ENCODE measurements at regions not wholly inside any gene's neighbourhood (a gene's known extent, or its start where the extent isn't known, plus 50 kb on each side); places are given as distances from the start of the nearest gene placed in this dataset.

GRCh38 chr4:62898115-62898514 lies 1511.1 kb downstream of the TECRL start:
- TF ChIP-seq CTCF (conservative IDR thresholded peaks at IDR 0.05; ENCODE audit: low read depth, low read length) (no peak), EZH2 (IDR thresholded peaks at IDR 0.05; ENCODE audit: borderline replicate concordance, low read depth, low read length, poor library complexity, severe bottlenecking) (no peak)

All from A673 (cell line).